ENCODE measurements at regions not wholly inside any gene's neighbourhood (a gene's known extent, or its start where the extent isn't known, plus 50 kb on each side); places are given as distances from the start of the nearest gene placed in this dataset.

DNA sequence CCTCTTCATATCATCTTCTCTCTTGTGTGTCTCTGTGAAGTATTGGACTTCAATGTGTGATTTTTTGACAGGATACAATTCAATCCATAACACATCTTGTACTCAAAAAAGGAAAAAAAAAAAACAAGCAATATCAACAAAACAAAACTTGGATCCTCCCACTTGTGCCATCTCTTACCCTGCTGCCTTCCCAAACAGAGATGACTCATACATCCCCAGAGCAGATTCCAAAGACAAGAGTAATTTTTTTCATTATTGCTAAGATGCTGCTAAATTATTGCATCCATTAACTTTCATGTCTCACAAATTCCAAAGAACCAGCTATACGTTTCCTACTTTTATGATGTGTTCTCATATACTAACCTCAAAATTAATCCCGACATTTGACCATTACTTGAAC is 479.2 kb downstream of the GBA3 start:
- 67% methylated on average over 1 of the region's 2 CpGs; no CpG with 5 or more reads in 1 of the 2 experiments for WGBS, 2 experiments (ENCODE audit: extremely low coverage in 2 of 2, insufficient read length in 1 of 2)
- H4K8ac ChIP-seq (ENCODE audit: low read depth in 2 of 2, low read length in 2 of 2) = no peak overlapping the region
- no peak overlapping the region for H2AK9ac ChIP-seq (replicated peaks; ENCODE audit: low read depth, low read length, poor library complexity)
- H4K5ac ChIP-seq (ENCODE audit: low read depth, low read length) = no peak overlapping the region
- dilution Hi-C loops (cut with HindIII; ENCODE audit: low sequenced_read_pairs, unreplicated experiment) = no loop called here
- TF ChIP-seq NFE2L2 (IDR thresholded peaks at IDR 0.05; ENCODE audit: low read depth, low read length) (no peak), MXI1 (IDR thresholded peaks at IDR 0.05; ENCODE audit: borderline replicate concordance, low read depth, low read length) (no peak), RAD21 (IDR thresholded peaks at IDR 0.05; ENCODE audit: low read length) (no peak), SMC3 (IDR thresholded peaks at IDR 0.05; ENCODE audit: low read depth, low read length) (no peak), FOS (IDR thresholded peaks at IDR 0.05; ENCODE audit: low read depth, low read length) (no peak), BHLHE40 (IDR thresholded peaks at IDR 0.05; ENCODE audit: low read depth, low read length) (no peak), CEBPB (IDR thresholded peaks at IDR 0.05; ENCODE audit: low read depth, low read length) (no peak), POLR2A (IDR thresholded peaks at IDR 0.05; ENCODE audit: low read depth, low read length) (no peak), RFX5 (IDR thresholded peaks at IDR 0.05; ENCODE audit: low read depth, low read length) (no peak), RCOR1 (IDR thresholded peaks at IDR 0.05; ENCODE audit: insufficient replicate concordance, low read length) (no peak), MAFK (IDR thresholded peaks at IDR 0.05; ENCODE audit: low read depth, low read length) (no peak), MAZ (IDR thresholded peaks at IDR 0.05; ENCODE audit: borderline replicate concordance, low read depth, low read length) (no peak), CHD1 (IDR thresholded peaks at IDR 0.05; ENCODE audit: low read depth, low read length) (no peak)
- TF ChIP-seq, protein P1, sequence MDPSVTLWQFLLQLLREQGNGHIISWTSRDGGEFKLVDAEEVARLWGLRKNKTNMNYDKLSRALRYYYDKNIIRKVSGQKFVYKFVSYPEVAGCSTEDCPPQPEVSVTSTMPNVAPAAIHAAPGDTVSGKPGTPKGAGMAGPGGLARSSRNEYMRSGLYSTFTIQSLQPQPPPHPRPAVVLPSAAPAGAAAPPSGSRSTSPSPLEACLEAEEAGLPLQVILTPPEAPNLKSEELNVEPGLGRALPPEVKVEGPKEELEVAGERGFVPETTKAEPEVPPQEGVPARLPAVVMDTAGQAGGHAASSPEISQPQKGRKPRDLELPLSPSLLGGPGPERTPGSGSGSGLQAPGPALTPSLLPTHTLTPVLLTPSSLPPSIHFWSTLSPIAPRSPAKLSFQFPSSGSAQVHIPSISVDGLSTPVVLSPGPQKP (IDR thresholded peaks at IDR 0.05; ENCODE audit: borderline replicate concordance, low read depth, low read length) = no peak
- TF ChIP-seq, protein P2, sequence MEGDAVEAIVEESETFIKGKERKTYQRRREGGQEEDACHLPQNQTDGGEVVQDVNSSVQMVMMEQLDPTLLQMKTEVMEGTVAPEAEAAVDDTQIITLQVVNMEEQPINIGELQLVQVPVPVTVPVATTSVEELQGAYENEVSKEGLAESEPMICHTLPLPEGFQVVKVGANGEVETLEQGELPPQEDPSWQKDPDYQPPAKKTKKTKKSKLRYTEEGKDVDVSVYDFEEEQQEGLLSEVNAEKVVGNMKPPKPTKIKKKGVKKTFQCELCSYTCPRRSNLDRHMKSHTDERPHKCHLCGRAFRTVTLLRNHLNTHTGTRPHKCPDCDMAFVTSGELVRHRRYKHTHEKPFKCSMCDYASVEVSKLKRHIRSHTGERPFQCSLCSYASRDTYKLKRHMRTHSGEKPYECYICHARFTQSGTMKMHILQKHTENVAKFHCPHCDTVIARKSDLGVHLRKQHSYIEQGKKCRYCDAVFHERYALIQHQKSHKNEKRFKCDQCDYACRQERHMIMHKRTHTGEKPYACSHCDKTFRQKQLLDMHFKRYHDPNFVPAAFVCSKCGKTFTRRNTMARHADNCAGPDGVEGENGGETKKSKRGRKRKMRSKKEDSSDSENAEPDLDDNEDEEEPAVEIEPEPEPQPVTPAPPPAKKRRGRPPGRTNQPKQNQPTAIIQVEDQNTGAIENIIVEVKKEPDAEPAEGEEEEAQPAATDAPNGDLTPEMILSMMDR (conservative IDR thresholded peaks at IDR 0.05; ENCODE audit: low read depth, low read length) = no peak
- TF ChIP-seq, protein P3, sequence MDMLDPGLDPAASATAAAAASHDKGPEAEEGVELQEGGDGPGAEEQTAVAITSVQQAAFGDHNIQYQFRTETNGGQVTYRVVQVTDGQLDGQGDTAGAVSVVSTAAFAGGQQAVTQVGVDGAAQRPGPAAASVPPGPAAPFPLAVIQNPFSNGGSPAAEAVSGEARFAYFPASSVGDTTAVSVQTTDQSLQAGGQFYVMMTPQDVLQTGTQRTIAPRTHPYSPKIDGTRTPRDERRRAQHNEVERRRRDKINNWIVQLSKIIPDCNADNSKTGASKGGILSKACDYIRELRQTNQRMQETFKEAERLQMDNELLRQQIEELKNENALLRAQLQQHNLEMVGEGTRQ (IDR thresholded peaks at IDR 0.05; ENCODE audit: low read depth, low read length) = no peak
- no peaks in the 10 kb centered on the region for H3K36me3 ChIP-seq (ENCODE audit: control insufficient read depth, insufficient read depth, low read length)
- H3K9ac ChIP-seq (ENCODE audit: low read depth, low read length) = no peak overlapping the region
- no peak overlapping the region for H3K27ac ChIP-seq (ENCODE audit: insufficient read depth, low read length)
- H4K91ac ChIP-seq (ENCODE audit: insufficient read depth, low read depth, low read length) = no peak overlapping the region
- no peak overlapping the region for H3K4ac ChIP-seq (ENCODE audit: low read depth, low read length)
- no peak overlapping the region for H2AK5ac ChIP-seq (ENCODE audit: low read depth, low read length)
- POLR2A ChIA-PET (ENCODE audit: unreplicated experiment) = no interaction called here
- no peak overlapping the region for H3K56ac ChIP-seq (ENCODE audit: extremely low read depth, insufficient read depth, low read length)
- H3K18ac ChIP-seq (ENCODE audit: low read depth, low read length) = no peak overlapping the region
- in situ Hi-C loops (cut with MboI; ENCODE audit: low sequenced_read_pairs) = no loop called here
- no peak overlapping the region for H3K14ac ChIP-seq (replicated peaks; ENCODE audit: low read depth, low read length)
- intact Hi-C loops (cut with micrococcal nuclease) = no loop called here
- no peak overlapping the region for H2BK120ac ChIP-seq (ENCODE audit: low read depth, low read length)
- CTCF ChIA-PET = no interaction called here
- H3K9me3 ChIP-seq (ENCODE audit: control insufficient read depth, insufficient read depth, low read length) = no peaks in the 10 kb centered on the region
- no peak overlapping the region for H2AFZ ChIP-seq (replicated peaks; ENCODE audit: low read length, poor library complexity)
- no peaks in the 10 kb centered on the region for H3K79me1 ChIP-seq (ENCODE audit: low read depth in 1 of 2, low read length in 2 of 2)
- BruUV-seq (replicated peaks) = no TSS peak
- no peak overlapping the region for H2BK20ac ChIP-seq (ENCODE audit: low read depth, low read length)
- H3K27me3 ChIP-seq (ENCODE audit: control insufficient read depth, insufficient read depth, low read length) = no peaks in the 10 kb centered on the region
- no peaks in the 10 kb centered on the region for H3K4me1 ChIP-seq (ENCODE audit: control insufficient read depth, insufficient read depth, low read length)
- H4K20me1 ChIP-seq (ENCODE audit: insufficient read depth, low read length) = no peaks in the 10 kb centered on the region
- no peaks in the 10 kb centered on the region for H3K9me1 ChIP-seq (ENCODE audit: insufficient read depth, low read length)
- H2BK15ac ChIP-seq (ENCODE audit: low read depth, low read length) = no peak overlapping the region
- no peak overlapping the region for H3K23ac ChIP-seq (ENCODE audit: low read depth, low read length)
- no peak overlapping the region for H2BK5ac ChIP-seq (ENCODE audit: low read depth, low read length, poor library complexity, severe bottlenecking)
- H3K4me2 ChIP-seq (ENCODE audit: low read depth, low read length) = no peak overlapping the region
- ATAC-seq (ENCODE audit: low read depth) (no peak), DNase-seq (no peak)
- no peak overlapping the region for H3K4me3 ChIP-seq (ENCODE audit: insufficient read depth, low read depth, low read length)
